ENCODE measurements at regions not wholly inside any gene's neighbourhood (a gene's known extent, or its start where the extent isn't known, plus 50 kb on each side); places are given as distances from the start of the nearest gene placed in this dataset.
"Not testable (repeated sequence)": the region's sequence is repeated elsewhere in the genome, so short reads cannot be mapped to it uniquely, and the experiment has no call there.

DNA sequence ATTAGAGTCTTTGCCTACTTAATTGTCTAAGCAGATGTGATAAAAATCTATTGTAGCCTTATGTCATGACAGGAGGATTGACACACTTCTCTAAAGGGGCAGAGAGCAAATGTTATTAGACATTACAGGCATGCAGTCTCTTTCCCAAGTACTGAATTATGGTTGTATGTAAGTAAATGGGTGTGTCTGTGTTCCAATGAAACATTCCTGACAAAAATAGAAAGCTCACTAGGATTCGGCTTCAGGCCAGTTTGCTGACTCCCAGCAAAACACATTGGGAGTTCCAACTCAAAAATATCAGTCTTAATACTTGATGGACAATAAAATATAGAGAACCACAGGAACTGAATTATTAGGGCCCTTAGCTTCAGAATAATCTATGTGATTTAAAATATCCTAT, 1480.4 kb downstream of the FAM181B start:
- Mint-ChIP-seq H3K27me3 (no peaks in the 10 kb centered on the region), H3K4me3 (no peak overlapping the region), H3K36me3 (no peaks in the 10 kb centered on the region), H3K4me1 (no peaks in the 10 kb centered on the region), H3K27ac (no peak overlapping the region), H3K9me3 (peaks cover 2% of the 10 kb centered on the region)
- ATAC-seq (ENCODE audit: low read depth) = no peak
- no peak for DNase-seq (ENCODE audit: low spot score in 2 of 2)

GRCh38 chr11:81246941-81247340, 1486.7 kb downstream of the FAM181B start:
- Mint-ChIP-seq H3K27me3 (peaks cover 1% of the 10 kb centered on the region), H3K27ac (no peak overlapping the region), H3K36me3 (no peaks in the 10 kb centered on the region), H3K4me3 (no peak overlapping the region), H3K4me1 (no peaks in the 10 kb centered on the region), H3K9me3 (peaks cover 2% of the 10 kb centered on the region)
- ATAC-seq (ENCODE audit: low read depth) (no peak), DNase-seq (ENCODE audit: low spot score in 2 of 2) (no peak)

DNA sequence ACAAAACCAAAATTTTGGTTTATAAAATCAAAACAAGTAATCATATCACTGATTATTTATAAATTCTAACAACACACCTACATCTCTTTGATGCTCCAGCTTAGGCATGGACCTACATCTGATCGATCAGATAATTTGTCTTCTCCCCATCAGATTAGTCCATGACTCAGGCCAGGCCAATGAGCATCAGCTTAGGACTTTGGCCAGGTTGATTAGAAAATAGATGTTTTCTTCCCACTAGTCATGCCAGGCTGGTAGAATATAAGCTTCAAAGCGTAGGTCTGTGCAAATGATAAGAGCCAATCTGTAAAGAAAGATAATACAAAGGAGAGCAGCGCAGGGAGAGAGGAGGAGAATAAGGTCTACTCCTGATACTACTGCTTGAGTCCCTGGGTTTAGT, 1487.9 kb downstream of the FAM181B start:
- Mint-ChIP-seq H3K27ac (no peak overlapping the region), H3K4me1 (no peaks in the 10 kb centered on the region), H3K9me3 (no peaks in the 10 kb centered on the region), H3K27me3 (peaks cover 1% of the 10 kb centered on the region), H3K4me3 (no peak overlapping the region), H3K36me3 (no peaks in the 10 kb centered on the region)
- ATAC-seq (ENCODE audit: low read depth) (no peak), DNase-seq (ENCODE audit: low spot score in 2 of 2) (no peak)

- Mint-ChIP-seq H3K4me3 (no peak overlapping the region), H3K9me3 (no peaks in the 10 kb centered on the region), H3K27ac (no peak overlapping the region), H3K36me3 (no peaks in the 10 kb centered on the region), H3K27me3 (peaks cover 1% of the 10 kb centered on the region), H3K4me1 (no peaks in the 10 kb centered on the region)
- ATAC-seq (ENCODE audit: low read depth) (no peak), DNase-seq (ENCODE audit: low spot score in 2 of 2) (no peak)
Measured at GRCh38 chr11:81241672-81242275, 1491.9 kb downstream of the FAM181B start.

DNA sequence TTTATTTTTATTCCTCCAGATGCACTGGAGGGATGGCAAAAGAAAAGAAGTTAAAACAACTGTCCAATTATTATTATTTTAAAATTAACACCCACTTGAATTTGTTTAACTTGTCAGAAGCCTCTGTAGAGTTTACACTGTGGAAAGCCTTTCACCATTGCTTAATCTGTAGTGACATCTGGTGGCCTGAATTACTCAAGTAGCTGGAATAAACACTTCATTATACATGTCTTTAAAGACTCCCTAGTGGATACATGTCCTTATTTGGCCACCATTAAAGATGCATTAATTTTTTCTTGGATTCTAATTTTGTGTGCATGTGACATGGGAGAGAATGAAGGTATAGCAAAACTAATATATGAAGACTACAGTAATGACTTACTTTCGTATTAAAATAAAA, 1496.5 kb downstream of the FAM181B start:
- no peaks in the 10 kb centered on the region for H3K36me3 Mint-ChIP-seq
- DNase-seq (ENCODE audit: low spot score in 2 of 2) (no peak), ATAC-seq (ENCODE audit: low read depth) (no peak)
- H3K27me3 Mint-ChIP-seq = no peaks in the 10 kb centered on the region
- no peaks in the 10 kb centered on the region for H3K4me1 Mint-ChIP-seq
- H3K27ac Mint-ChIP-seq = no peak overlapping the region
- no peaks in the 10 kb centered on the region for H3K9me3 Mint-ChIP-seq
- H3K4me3 Mint-ChIP-seq = no peak overlapping the region

DNA sequence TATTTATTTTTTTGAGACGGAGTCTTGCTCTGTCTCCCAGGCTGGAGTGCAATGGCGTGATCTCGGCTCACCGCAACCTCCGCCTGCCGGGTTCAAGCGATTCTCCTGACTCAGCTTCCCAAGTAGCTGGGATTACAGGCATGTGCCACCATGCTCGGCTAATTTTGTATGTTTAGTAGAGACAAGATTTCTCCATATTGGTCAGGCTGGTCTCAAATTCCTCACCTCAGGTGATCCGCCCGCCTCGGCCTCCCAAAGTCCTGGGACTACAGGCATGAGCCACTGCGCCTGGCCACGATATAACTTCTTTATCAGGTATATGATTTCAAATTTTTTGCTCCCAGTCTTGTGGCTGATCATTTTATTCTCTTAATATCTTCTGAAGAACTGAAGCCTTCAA, 1506.3 kb downstream of the FAM181B start:
- not testable (repeated sequence) for H3K9me3 Mint-ChIP-seq; DNase-seq (ENCODE audit: low spot score in 2 of 2); H3K27ac Mint-ChIP-seq; H3K27me3 Mint-ChIP-seq; ATAC-seq (ENCODE audit: low read depth); H3K4me1 Mint-ChIP-seq; H3K36me3 Mint-ChIP-seq; H3K4me3 Mint-ChIP-seq

GRCh38 chr11:81224396-81224795, 1509.3 kb downstream of the FAM181B start:
- no peaks in the 10 kb centered on the region for H3K4me1 Mint-ChIP-seq
- H3K27me3 Mint-ChIP-seq = no peaks in the 10 kb centered on the region
- DNase-seq (ENCODE audit: low spot score in 2 of 2) (no peak), ATAC-seq (ENCODE audit: low read depth) (no peak)
- no peaks in the 10 kb centered on the region for H3K36me3 Mint-ChIP-seq
- H3K4me3 Mint-ChIP-seq = no peak overlapping the region
- peaks cover 2% of the 10 kb centered on the region for H3K9me3 Mint-ChIP-seq
- H3K27ac Mint-ChIP-seq = no peak overlapping the region

GRCh38 chr11:81222491-81222890, 1511.2 kb downstream of the FAM181B start:
- Mint-ChIP-seq H3K36me3 (no peaks in the 10 kb centered on the region), H3K27me3 (no peaks in the 10 kb centered on the region), H3K4me1 (no peaks in the 10 kb centered on the region), H3K27ac (no peak overlapping the region), H3K4me3 (no peak overlapping the region), H3K9me3 (peaks cover 2% of the 10 kb centered on the region)
- no peak for ATAC-seq (ENCODE audit: low read depth)
- DNase-seq (ENCODE audit: low spot score in 2 of 2) = no peak

DNA sequence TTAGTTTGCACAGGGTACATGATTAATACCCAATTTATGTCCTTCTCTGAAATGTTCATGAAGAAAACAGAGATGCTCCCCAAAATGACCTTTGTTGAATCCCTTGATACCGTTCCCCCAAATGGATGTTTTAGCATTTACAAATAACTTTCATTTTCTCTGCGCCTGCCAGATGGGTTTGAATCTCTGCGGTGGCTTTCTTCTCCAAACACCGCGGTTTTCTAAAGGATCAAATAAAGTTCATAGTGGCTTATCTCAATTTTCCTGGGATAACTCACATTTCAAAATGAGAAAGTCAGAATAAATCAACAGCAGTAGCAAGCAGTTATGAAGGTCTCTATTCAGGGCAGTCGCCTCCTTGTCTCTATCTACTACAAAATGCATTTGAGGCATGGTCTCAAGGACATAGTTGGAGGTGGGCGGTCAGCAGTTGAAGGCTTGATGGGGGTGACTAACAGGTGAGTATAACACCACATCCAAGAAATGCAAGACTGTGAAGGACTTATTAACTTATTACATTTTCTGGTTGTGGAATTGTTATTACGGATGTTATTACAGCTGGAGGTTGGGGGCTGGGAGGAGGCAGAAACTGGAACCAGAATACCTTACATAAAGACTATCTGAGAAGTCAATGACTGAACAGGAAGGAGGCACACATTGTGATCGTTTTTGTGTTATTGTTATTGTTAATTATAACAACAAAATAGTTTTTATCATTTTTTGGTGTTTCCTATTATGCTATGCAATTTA, 1513.3 kb downstream of the FAM181B start:
- Mint-ChIP-seq H3K27me3 (no peaks in the 10 kb centered on the region), H3K4me3 (no peak overlapping the region), H3K4me1 (no peaks in the 10 kb centered on the region), H3K27ac (no peak overlapping the region), H3K36me3 (no peaks in the 10 kb centered on the region), H3K9me3 (no peaks in the 10 kb centered on the region)
- ATAC-seq (ENCODE audit: low read depth) (no peak), DNase-seq (ENCODE audit: low spot score in 2 of 2) (no peak)

GRCh38 chr11:81219661-81220060, 1514.0 kb downstream of the FAM181B start:
- DNase-seq (ENCODE audit: low spot score in 2 of 2) (no peak), ATAC-seq (ENCODE audit: low read depth) (no peak)
- H3K9me3 Mint-ChIP-seq = peaks cover 3% of the 10 kb centered on the region
- H3K4me3 Mint-ChIP-seq = no peak overlapping the region
- no peaks in the 10 kb centered on the region for H3K27me3 Mint-ChIP-seq
- H3K4me1 Mint-ChIP-seq = no peaks in the 10 kb centered on the region
- no peaks in the 10 kb centered on the region for H3K36me3 Mint-ChIP-seq
- H3K27ac Mint-ChIP-seq = no peak overlapping the region

GRCh38 chr11:81218440-81218839, 1515.2 kb downstream of the FAM181B start:
- Mint-ChIP-seq H3K27me3 (no peaks in the 10 kb centered on the region), H3K4me1 (no peaks in the 10 kb centered on the region), H3K27ac (no peak overlapping the region), H3K4me3 (no peak overlapping the region), H3K36me3 (no peaks in the 10 kb centered on the region), H3K9me3 (peaks cover 6% of the 10 kb centered on the region)
- ATAC-seq (ENCODE audit: low read depth) (no peak), DNase-seq (ENCODE audit: low spot score in 2 of 2) (no peak)

GRCh38 chr11:81211050-81211449, 1522.6 kb downstream of the FAM181B start:
- H3K27ac Mint-ChIP-seq = no peak overlapping the region
- peaks cover 7% of the 10 kb centered on the region for H3K9me3 Mint-ChIP-seq
- no peaks in the 10 kb centered on the region for H3K27me3 Mint-ChIP-seq
- no peaks in the 10 kb centered on the region for H3K36me3 Mint-ChIP-seq
- no peak for ATAC-seq (ENCODE audit: low read depth)
- DNase-seq (ENCODE audit: low spot score in 2 of 2) = no peak
- H3K4me1 Mint-ChIP-seq = no peaks in the 10 kb centered on the region
- no peak overlapping the region for H3K4me3 Mint-ChIP-seq

GRCh38 chr11:81207421-81208054, 1526.1 kb downstream of the FAM181B start:
- DNase-seq (ENCODE audit: low spot score in 2 of 2) = no peak
- no peak overlapping the region for H3K27ac Mint-ChIP-seq
- ATAC-seq (ENCODE audit: low read depth) = no peak
- H3K4me1 Mint-ChIP-seq = no peaks in the 10 kb centered on the region
- no peaks in the 10 kb centered on the region for H3K27me3 Mint-ChIP-seq
- peaks cover 1% of the 10 kb centered on the region for H3K9me3 Mint-ChIP-seq
- no peaks in the 10 kb centered on the region for H3K36me3 Mint-ChIP-seq
- no peak overlapping the region for H3K4me3 Mint-ChIP-seq

DNA sequence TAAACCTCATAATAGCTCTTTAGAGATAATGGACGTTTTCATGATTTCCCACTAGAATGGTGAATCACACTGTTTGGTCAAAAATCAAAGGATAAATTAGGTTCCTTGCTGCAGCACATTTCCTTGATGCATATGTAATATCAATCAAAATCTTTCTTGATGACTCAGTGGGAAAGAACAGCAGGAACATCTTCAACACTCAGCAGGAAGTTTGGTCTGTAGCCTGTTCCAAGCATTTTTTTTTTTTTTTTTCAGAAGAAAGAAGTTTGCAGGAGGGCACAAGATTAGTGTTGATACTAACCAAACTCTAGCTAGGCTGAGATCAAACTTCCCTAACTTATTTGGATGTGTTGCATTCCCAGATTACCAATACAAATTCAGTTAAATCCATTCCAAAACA, 1529.8 kb downstream of the FAM181B start:
- no peak overlapping the region for H3K4me3 Mint-ChIP-seq
- H3K27me3 Mint-ChIP-seq = no peaks in the 10 kb centered on the region
- no peaks in the 10 kb centered on the region for H3K4me1 Mint-ChIP-seq
- DNase-seq (ENCODE audit: low spot score in 2 of 2) = no peak
- H3K27ac Mint-ChIP-seq = no peak overlapping the region
- no peak for ATAC-seq (ENCODE audit: low read depth)
- no peaks in the 10 kb centered on the region for H3K36me3 Mint-ChIP-seq
- H3K9me3 Mint-ChIP-seq = peaks cover 4% of the 10 kb centered on the region

DNA sequence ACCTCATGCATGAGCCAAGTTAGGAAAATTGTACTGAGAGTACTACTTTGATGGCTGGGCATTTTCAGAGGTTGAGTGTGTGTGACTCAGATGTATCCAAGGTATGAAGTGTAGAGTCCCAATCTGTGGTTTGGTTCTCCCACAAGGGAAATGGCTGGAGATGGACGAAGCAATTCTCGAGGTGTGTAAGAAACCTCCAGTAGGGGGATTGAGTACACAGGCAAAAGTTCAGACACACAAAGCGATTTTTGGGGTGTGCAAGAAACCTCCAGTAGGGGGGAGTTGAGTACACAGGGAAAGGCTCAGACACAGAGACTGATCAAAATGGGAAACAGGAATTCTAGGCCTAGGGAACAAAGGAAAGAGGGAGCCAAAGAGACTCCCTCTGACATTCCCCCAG, 1536.3 kb downstream of the FAM181B start:
- no peaks in the 10 kb centered on the region for H3K4me1 Mint-ChIP-seq
- no peak for DNase-seq (ENCODE audit: low spot score in 2 of 2)
- no peak for ATAC-seq (ENCODE audit: low read depth)
- H3K4me3 Mint-ChIP-seq = no peak overlapping the region
- H3K9me3 Mint-ChIP-seq = peaks cover 12% of the 10 kb centered on the region
- no peaks in the 10 kb centered on the region for H3K27me3 Mint-ChIP-seq
- H3K27ac Mint-ChIP-seq = no peak overlapping the region
- no peaks in the 10 kb centered on the region for H3K36me3 Mint-ChIP-seq
